HT-29 (cell line): ENCODE measurements at regions not wholly inside any gene's neighbourhood (a gene's known extent, or its start where the extent isn't known, plus 50 kb on each side); places are given as distances from the start of the nearest gene placed in this dataset.

Source experiments
- DNase-seq: peaks from one replicate; pipeline ENCODE4 v3.0.0-alpha.2; 2015; ENCODE audit warnings: low spot score

DNA sequence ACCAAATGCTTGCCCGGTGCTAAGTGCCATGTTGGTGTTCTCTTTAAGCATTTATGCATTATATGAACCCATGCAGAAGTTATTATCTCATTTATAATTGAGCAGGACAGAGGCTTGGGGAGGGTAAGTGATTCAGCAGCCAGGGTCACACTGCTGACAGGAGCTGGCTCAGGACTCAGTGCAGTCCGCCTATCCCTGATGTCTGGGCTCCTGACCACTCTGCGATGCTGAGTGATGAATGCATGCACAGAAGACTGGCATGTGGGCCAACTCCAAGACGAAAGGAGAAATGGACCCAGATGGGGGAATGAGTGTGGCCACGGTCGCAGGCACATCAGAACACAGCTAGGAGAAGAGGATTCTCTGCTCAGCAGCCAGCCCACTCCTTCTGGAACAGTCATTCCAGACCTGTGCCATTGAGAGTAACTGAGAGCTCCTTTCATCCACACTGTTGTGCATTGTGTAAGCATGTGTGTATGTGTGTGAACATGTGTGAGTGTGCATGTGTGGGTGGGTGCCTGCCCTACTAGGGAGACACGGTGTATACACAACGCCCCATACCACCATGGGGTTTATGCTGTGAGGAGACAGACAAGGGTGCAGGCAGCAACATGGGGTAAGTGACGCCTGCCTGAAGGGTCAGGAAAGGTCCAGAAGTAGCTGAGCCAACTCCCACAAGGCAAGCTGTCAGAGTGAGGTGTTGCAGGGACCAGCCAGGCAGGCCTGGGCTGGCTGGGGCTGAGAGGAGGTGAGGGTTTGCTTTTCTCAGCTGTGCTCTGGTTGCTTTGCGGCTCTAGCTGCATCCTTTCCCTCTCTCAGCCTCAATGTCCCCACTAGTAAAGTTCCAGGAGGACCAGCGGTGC, 97.8 kb upstream of the PMEPA1 start:
- no peak for DNase-seq

GRCh38 chr20:57806975-57807374, 97.2 kb upstream of the PMEPA1 start:
- no peak for DNase-seq

GRCh38 chr20:57806476-57806875, 96.7 kb upstream of the PMEPA1 start:
- DNase-seq = no peak

DNA sequence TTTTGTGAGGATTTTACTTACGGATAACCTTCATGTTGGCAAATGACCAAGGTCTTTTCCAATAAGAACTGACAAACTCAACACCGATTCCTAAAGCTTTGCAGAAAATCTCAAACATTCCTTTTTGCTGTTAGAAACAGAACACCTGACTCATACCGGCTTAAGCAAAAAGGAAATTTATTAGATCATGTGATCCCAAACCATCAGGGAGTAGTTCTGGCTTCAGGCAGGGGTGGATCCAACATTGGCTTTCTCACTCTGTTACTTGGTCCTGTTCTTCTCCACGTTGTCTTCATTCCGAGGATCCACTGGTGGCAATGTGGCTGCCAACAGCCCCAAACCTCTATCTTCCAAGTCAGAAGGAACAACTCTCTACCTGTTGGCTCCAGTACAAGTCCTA, 95.9 kb upstream of the PMEPA1 start:
- no peak for DNase-seq

- DNase-seq = no peak
These were observed 94.8 kb upstream of the PMEPA1 start for GRCh38 chr20:57804470-57805250.

GRCh38 chr20:57803508-57804005, 93.7 kb upstream of the PMEPA1 start:
- DNase-seq = no peak

- no peak for DNase-seq
These were observed 93.1 kb upstream of the PMEPA1 start for GRCh38 chr20:57802765-57803507.

- no peak for DNase-seq
These were observed 91.8 kb upstream of the PMEPA1 start for GRCh38 chr20:57801581-57801980.

GRCh38 chr20:57800791-57801430, 91.1 kb upstream of the PMEPA1 start:
- no peak for DNase-seq

- DNase-seq = no peak
These were observed 87.6 kb upstream of the PMEPA1 start for GRCh38 chr20:57797401-57797800.

DNA sequence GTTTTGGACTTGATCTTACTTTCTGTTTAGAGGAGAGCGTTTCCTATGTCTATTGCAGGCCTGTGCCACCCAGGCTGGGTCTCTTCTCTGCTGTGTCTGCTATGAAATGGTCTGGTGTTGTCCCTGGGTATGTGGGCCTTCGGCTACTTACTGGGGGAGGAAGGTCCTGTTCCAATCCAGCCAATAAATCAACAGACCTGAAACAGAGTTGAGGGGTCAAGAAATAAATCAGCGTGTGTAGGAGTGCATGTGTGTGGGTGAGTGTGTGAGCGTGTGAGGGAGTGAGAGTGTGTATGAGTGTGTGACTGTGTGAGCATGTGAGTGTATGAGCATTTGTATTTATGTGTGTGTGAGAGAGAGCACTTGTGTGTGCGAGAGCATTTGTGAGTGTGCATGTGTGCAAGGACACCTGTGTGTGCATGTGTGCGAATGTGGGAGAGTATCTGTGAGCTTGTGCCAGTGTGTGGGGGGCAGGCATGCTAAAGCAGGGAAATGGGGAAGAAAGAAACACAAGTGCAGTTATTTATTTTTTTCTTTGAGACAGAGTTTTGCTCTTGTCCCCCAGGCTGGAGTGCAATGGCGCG, 86.3 kb upstream of the PMEPA1 start:
- DNase-seq = no peak

GRCh38 chr20:57795342-57795697, 85.5 kb upstream of the PMEPA1 start:
- no peak for DNase-seq

- DNase-seq = peak; percentile 6
These were observed 85.0 kb upstream of the PMEPA1 start for GRCh38 chr20:57794600-57795341.

- no peak for DNase-seq
These were observed 84.2 kb upstream of the PMEPA1 start for GRCh38 chr20:57794036-57794435.

DNA sequence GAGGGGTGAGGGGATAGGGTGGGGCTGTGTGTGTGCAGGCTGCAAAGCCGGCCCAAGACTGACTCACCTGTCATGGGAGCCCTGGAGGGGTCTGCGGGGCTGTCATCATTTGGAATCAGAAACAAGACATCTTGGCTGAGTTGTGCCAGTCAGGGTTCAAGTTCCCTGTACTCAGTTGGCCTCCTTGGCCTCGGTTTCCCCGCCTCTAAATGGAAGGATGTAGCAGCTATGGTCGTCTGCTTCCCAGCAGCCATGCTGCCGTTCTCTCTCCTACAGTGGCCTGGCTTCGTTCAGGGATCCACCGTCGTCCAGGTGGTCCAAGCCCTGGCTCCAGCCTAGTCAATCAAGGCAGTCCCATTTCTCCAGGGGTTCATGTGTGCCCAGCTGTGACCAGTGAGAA, 83.6 kb upstream of the PMEPA1 start:
- no peak for DNase-seq

GRCh38 chr20:57792386-57793080, 82.7 kb upstream of the PMEPA1 start:
- no peak for DNase-seq

GRCh38 chr20:57791966-57792365, 82.2 kb upstream of the PMEPA1 start:
- DNase-seq = no peak

DNA sequence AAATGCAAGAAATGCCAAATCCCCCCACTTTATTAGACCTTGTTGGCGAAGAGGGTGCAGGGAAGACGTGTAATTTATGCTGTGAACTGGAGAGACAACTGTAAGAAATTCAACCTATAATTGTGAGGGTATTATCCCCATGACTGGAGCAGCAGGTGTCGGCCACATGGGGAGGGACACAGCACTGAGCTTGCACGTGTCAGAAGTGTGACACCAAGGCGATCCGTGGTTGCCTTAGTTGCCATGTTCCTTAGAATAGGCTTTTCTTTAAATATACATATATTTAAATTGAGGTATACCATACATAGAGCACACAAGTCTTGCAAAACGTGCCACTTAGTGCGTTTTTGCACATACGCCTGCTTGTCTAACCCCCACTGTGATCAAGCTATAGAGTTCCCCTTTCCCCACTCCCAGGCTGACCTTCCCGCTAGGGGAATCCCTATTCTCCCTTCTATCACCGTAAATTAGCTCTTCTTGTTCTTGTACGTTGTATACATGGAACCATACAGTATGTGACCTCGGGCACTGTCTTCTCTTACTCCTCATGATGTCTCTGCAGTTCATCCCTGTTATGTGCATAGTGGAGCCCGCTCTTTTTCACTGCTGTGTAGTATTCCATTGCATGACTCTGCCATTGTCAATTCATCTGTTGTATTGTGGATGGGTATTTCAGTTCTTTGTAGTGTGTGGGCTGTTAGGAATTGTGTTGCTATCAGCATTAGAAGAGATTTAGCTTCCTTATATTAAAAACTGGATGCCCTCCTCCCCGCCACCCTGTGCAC, 81.6 kb upstream of the PMEPA1 start:
- no peak for DNase-seq

DNA sequence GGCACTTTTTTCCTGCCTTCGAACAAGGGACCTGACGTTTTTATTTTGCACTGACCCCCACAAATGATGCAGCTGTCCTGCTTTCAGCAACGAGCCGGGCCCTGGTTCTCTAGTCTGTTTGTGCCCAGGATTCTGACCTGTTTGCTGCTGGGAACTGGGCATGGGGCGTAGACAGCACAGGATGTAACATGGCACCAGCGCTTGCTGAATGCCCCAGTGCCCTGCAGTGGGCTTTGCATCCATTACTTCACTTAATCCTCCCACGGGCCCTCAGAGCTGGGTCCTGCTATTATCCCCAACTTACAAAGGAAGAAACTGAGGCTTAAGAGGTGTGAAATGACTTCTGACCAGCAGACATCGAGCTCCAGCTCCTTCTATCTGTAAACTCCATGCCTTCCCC, 80.4 kb upstream of the PMEPA1 start:
- DNase-seq = no peak
